Ascending aorta (tissue), 2 donors: ENCODE measurements at regions not wholly inside any gene's neighbourhood (a gene's known extent, or its start where the extent isn't known, plus 50 kb on each side); places are given as distances from the start of the nearest gene placed in this dataset.

Experiments
- DNase-seq, 2 donors: peaks; one replicate each; pipeline ENCODE4 v3.0.0-alpha.2; 2019; ENCODE audit warnings: low spot score in 2 of 2
- H3K27ac ChIP-seq, 2 donors: fragments of 200-600 bp; sonication (generic); one replicate each; pipeline ENCODE4 v1.5.1; 2016 to 2017; ENCODE audit warnings: mild to moderate bottlenecking in 1 of 2
- H3K27me3 ChIP-seq: fragments of 200-600 bp; sonication (generic); one replicate; pipeline ENCODE4 v1.5.1; 2017
- H3K36me3 ChIP-seq, 2 donors: fragments of 200-600 bp; sonication (generic); one replicate each; pipeline ENCODE4 v1.5.1; 2016
- H3K4me1 ChIP-seq, 2 donors: fragments of 200-600 bp; sonication (generic); one replicate each; pipeline ENCODE4 v1.5.1; 2016 to 2017; ENCODE audit warnings: mild to moderate bottlenecking in 1 of 2
- H3K4me3 ChIP-seq, 2 donors: fragments of 200-600 bp; sonication (generic); one replicate each; pipeline ENCODE4 v1.5.1; 2016 to 2017; ENCODE audit warnings: mild to moderate bottlenecking in 1 of 2
- H3K9me3 ChIP-seq, 2 donors: fragments of 200-600 bp; sonication (generic); one replicate each; pipeline ENCODE4 v1.5.1; 2016
- CTCF ChIP-seq, 3 experiments: fragments of 200-600 bp in 2 of 3; fragments of 450-650 bp in 1 of 3; sonication (generic) in 2 of 3; IDR thresholded peaks; one replicate each; pipeline ENCODE4 v1.5.1; 2016 to 2019; ENCODE audit warnings: antibody characterized with exemption in 3 of 3, mild to moderate bottlenecking in 1 of 3, moderate library complexity in 1 of 3
- intact Hi-C: fragments of 100-400 bp; cut with DNase I; formaldehyde crosslinking; loops from one replicate; pipeline ENCODE4 v1.15.1; 2023

- no peak for DNase-seq
- Histone ChIP-seq H3K36me3 (no peaks in the 10 kb centered on the region), H3K27me3 (no peaks in the 10 kb centered on the region), H3K9me3 (no peaks in the 10 kb centered on the region), H3K4me3 (no peak overlapping the region), H3K27ac (no peak overlapping the region), H3K4me1 (no peaks in the 10 kb centered on the region)
- intact Hi-C loops = no loop called here
- no peak for TF ChIP-seq CTCF (IDR thresholded peaks at IDR 0.05)
Observed at GRCh38 chr5:82754759-82755158, 322.4 kb downstream of the TMEM167A start.

GRCh38 chr5:82754036-82754746, 323.0 kb downstream of the TMEM167A start:
- TF ChIP-seq CTCF (IDR thresholded peaks at IDR 0.05) = no peak
- H3K27me3 ChIP-seq = no peaks in the 10 kb centered on the region
- H3K27ac ChIP-seq = no peak overlapping the region
- DNase-seq = no peak
- no peaks in the 10 kb centered on the region for H3K36me3 ChIP-seq
- H3K4me3 ChIP-seq = no peak overlapping the region
- no peaks in the 10 kb centered on the region for H3K4me1 ChIP-seq
- H3K9me3 ChIP-seq = no peaks in the 10 kb centered on the region
- intact Hi-C loops = no loop called here

GRCh38 chr5:82753374-82753773, 323.8 kb downstream of the TMEM167A start:
- intact Hi-C loops = no loop called here
- H3K4me3 ChIP-seq = no peak overlapping the region

GRCh38 chr5:82749461-82749820, 327.8 kb downstream of the TMEM167A start:
- Histone ChIP-seq H3K27ac (no peak overlapping the region), H3K4me1 (no peaks in the 10 kb centered on the region), H3K36me3 (no peaks in the 10 kb centered on the region), H3K27me3 (no peaks in the 10 kb centered on the region), H3K4me3 (no peak overlapping the region), H3K9me3 (no peaks in the 10 kb centered on the region)
- DNase-seq = no peak
- TF ChIP-seq CTCF (IDR thresholded peaks at IDR 0.05) = no peak
- intact Hi-C loops = no loop called here

More at GRCh38 chr5:82753374-82753773, 323.8 kb downstream of the TMEM167A start:
- H3K27me3 ChIP-seq = no peaks in the 10 kb centered on the region
- H3K4me1 ChIP-seq = no peaks in the 10 kb centered on the region
- no peaks in the 10 kb centered on the region for H3K9me3 ChIP-seq
- no peaks in the 10 kb centered on the region for H3K36me3 ChIP-seq
- no peak for TF ChIP-seq CTCF (IDR thresholded peaks at IDR 0.05)
- no peak for DNase-seq
- no peak overlapping the region for H3K27ac ChIP-seq

GRCh38 chr5:82748688-82749460, 328.3 kb downstream of the TMEM167A start:
- Histone ChIP-seq H3K36me3 (no peaks in the 10 kb centered on the region), H3K27me3 (no peaks in the 10 kb centered on the region), H3K4me1 (no peaks in the 10 kb centered on the region), H3K4me3 (no peak overlapping the region), H3K27ac (no peak overlapping the region), H3K9me3 (no peaks in the 10 kb centered on the region)
- no peak for TF ChIP-seq CTCF (IDR thresholded peaks at IDR 0.05)
- DNase-seq = no peak
- intact Hi-C loops = no loop called here
